Fibroblast of skin of left quadriceps (primary cell): ENCODE measurements at regions not wholly inside any gene's neighbourhood (a gene's known extent, or its start where the extent isn't known, plus 50 kb on each side); places are given as distances from the start of the nearest gene placed in this dataset.

Experiments
- DNase-seq, 2 experiments: peaks; one replicate each; pipeline ENCODE4 v3.0.0-alpha.2; 2013; ENCODE audit warnings: low read depth in 2 of 2

DNA sequence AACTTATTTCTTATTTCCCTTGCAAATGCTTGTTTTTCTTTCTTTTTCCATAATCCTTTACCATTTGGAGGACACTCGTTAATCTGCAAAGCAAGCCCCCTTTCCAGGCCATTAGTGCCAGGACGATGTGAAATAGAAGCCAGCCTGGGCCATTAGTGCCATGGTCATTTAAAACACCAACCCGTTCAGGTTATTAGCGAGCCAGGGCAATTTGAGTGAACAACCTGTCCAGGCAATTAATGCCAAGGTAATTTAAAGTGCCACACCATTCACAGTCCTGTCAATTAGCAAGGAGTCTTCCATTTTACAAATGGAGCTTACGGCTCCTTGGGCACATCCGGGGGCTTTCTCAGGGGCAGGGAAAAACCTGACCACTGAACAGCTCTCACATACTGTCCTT lies 370.6 kb downstream of the HRH4 start:
- no peak for DNase-seq

DNA sequence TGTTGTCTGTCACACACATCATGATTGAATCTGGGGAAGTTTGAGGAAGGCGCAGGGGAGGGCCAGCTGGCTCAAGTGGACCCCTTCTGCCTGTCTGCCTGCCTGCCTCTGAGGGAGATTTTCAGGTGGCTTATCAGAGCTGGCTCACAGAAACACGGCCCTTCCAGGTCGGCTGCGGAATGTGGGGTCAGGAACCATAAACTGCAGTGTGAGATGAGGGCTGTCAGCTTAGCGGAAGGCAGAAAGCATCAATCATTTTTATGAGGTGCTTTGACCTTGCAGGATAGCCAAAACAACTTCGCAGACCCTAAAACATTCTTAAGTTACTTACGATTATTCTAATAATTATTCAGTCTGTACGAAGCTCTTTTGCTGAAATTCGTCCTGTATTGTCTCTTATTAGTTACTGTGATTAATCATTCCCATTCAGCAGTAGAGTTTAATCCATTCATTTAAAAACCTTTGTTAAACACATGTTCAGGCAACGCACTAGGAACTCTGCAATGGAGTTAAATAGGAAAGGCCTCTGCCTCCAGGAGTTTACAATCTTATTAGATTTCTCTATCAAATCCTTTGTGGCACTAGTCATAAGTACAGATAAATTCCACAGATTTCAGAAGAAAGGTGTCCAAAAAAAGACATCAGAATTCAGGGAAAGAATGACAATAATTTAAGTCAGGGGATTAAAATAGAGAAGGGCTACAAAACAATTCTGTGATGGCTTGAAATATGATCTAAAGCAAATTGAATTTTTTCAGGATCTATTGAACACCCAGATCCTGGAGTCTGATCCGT lies 371.6 kb downstream of the HRH4 start:
- DNase-seq = no peak

DNA sequence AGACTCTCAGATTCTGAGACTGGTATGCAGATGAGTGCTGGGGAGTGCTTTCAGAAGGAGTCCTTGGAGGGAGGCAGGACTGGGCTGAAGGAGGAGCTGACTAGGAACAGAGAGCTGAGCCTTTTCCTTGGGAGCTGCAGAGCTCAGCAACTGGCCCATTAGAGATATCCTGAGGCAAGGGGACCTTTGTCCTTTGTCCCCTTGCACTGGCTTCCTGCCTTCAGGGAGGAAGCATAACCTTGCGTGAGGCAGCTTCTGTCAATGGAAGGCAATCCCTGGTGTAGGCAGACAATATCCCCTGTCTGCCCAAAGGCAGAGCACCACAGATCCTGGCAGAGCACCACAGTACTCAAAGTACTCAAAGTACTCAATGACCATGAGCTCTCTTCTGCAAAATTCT lies 375.3 kb downstream of the HRH4 start:
- no peak for DNase-seq

DNA sequence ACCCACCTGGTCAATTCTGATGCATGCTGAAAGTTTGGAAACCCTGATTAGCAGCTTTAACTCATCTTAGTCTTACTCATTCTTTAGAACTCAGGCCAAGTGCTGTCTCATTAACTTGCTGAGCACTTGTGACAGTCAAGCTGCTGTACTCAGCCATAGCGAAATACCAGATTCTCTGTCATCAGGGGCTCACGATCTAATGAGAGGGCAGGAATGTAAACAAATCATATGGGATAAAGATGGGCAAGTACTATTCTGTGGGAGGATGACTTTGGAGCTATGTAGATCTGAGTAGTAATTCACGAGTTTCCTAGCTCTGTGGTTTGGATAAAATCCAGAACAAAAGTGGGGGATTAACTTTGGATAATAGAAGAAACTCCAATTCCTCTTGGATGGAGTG lies 376.6 kb downstream of the HRH4 start:
- DNase-seq = peak; percentile 96

- no peak for DNase-seq
Observed at GRCh38 chr18:24840051-24840450, 379.6 kb downstream of the HRH4 start.

GRCh38 chr18:24840640-24841039 lies 380.2 kb downstream of the HRH4 start:
- DNase-seq = no peak

GRCh38 chr18:24841536-24841935 lies 381.1 kb downstream of the HRH4 start:
- no peak for DNase-seq

GRCh38 chr18:24843123-24843522 lies 382.7 kb downstream of the HRH4 start:
- DNase-seq = no peak

- DNase-seq = no peak
Observed at GRCh38 chr18:24846138-24846537, 385.7 kb downstream of the HRH4 start.

GRCh38 chr18:24850532-24850931 lies 390.1 kb downstream of the HRH4 start:
- DNase-seq = no peak

GRCh38 chr18:24853076-24853475 lies 392.6 kb downstream of the HRH4 start:
- DNase-seq = no peak

DNA sequence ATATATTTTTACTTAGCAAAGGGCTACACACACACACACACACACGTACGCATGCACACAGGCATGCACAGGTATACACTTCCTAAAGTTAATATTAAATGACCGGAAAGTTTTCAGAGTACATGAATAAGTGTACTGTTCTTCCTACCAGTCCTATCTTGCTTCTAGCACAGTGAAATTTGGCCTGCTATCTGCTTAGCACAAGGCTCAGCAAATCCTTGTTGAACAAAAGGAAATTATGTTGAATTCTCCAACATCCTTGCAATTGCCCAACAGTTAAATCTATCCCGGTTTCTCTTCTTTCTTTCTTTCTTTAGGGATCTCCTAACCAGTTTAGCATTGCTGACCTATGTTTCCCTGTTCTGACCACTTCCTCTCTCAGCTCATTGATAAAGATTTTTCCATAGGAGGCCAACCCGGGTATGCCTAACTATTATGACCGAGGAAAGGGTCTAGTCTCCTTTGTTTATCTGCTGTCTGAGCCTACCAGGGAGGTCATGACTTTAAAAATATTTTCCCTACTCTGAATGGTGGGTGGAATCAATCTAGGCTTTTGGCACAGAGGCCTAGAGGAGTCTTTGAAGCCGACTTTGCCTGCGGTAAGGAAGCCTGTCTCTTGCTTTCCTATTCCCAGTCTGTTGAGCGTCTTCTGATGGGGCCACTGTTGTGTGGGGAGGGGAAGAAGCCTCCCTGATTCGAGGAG lies 400.7 kb downstream of the HRH4 start:
- no peak for DNase-seq

- DNase-seq = no peak
Observed at GRCh38 chr18:24862201-24862816, 401.9 kb downstream of the HRH4 start.

- peak in 1 of 2 experiments; percentile 42 for DNase-seq
Observed at GRCh38 chr18:24868311-24868710, 407.9 kb downstream of the HRH4 start.

- peak; percentile 44 to 47 for DNase-seq
Observed at GRCh38 chr18:24868760-24869237, 408.4 kb downstream of the HRH4 start.

- DNase-seq = no peak
Observed at GRCh38 chr18:24869285-24869684, 408.8 kb downstream of the HRH4 start.

GRCh38 chr18:24875286-24875685 lies 414.8 kb downstream of the HRH4 start:
- DNase-seq = no peak

DNA sequence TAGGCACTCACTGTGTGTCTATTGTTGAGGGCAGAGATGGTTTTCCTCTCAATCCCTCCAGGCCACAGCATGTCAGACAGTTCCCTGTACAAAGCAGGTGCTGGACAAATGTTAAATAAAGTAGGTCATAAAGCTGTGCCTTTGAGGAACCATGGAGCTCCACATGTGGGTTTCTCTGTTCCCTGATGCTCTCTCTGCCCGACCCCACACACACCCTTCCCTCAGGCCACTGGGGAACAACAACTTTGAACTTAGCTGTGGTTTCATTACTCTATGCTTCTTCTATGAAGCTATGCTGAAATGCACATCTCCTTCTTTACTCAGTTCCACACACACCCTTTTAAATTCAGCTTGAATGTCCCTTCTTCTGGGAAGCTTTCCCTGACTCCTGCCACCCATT lies 415.3 kb downstream of the HRH4 start:
- no peak for DNase-seq

GRCh38 chr18:24876266-24876665 lies 415.8 kb downstream of the HRH4 start:
- no peak for DNase-seq

DNA sequence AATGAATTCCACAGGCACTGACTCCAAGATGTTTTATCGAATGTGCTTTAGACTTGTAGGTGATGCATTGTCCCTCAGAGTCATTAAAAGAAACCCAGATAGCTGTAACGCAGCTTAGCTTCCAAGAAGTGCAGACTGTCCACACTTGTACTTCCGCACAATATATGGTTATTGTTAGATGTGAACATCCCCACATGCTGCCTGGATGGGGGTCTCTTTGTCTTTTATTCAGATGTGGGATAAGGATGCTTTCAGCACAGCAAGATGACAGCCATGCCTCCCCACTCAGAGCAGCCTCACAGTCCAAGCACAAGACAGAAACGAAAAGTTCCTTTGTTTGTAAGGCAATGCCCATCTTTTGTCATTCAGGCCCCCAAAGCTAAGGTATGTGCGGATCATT lies 416.6 kb downstream of the HRH4 start:
- DNase-seq = no peak

- DNase-seq = no peak
Observed at GRCh38 chr18:24877546-24877945, 417.1 kb downstream of the HRH4 start.

DNA sequence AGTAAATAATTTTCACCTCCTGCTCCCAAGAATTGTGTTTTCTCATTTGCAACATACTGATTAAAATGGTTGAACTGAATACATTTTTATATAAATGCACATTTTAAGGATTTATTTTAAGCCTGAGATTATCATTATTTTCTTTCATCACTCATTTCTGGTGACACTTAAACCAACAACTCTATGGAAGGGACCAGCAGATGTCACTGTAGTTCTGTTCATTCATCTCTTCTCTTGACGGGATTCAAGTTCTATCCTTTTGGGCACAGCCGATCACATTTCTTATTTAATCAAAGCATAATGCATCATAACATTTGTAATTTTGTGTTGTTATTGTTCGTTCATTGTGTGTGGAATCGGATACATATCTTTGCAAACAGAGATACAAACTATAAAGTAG lies 417.9 kb downstream of the HRH4 start:
- DNase-seq = peak; percentile 45 to 48

DNA sequence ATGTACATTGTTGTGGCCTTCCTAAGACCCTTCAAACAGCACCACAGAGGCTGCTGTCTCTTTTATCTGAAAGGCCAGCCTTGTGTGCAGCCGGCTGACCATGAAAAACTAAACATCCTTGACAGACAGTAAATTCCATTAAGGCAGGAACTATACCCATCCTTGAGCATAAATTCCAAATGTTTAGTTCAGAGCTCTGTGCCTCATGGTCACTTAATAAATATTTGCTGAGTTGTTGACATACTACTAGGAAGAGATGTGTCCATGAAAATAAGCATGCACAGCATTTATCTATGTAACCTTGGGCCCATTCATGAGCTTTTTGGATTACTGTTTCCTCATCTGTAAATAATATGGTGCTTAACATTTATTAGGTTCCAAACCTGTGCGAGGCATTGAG lies 424.8 kb downstream of the HRH4 start:
- DNase-seq = no peak
